ENCODE measurements at regions not wholly inside any gene's neighbourhood (a gene's known extent, or its start where the extent isn't known, plus 50 kb on each side); places are given as distances from the start of the nearest gene placed in this dataset.

DNA sequence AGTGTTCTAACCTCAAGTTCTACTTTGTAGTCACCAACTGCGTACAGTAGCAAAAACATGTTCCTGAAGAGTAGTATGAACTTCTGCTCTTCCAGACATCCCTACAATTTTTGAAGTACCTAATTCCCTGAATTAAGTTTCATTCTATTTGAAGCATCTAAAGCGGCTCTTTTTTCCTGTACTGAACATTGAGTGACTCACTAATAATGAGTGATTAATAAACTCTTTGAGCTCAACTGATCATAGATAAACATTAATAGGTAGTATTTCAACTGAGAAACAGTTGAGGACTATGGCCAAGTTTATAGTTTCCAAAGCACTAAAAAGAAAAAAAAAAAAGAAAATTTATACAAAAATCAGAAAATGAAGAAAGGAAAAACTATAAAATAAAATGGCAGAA is 683.1 kb downstream of the LTN1 start:
- no peaks in the 10 kb centered on the region for H3K79me2 ChIP-seq (ENCODE audit: insufficient read depth, low read length)
- no peak overlapping the region for H3K27ac ChIP-seq (ENCODE audit: low read depth, low read length)
- no peak for DNase-seq (ENCODE audit: insufficient read length, low spot score, missing footprints)
- H3K27me3 ChIP-seq (ENCODE audit: insufficient read depth, low read length): no peaks in the 10 kb centered on the region
- TF ChIP-seq, protein P1, sequence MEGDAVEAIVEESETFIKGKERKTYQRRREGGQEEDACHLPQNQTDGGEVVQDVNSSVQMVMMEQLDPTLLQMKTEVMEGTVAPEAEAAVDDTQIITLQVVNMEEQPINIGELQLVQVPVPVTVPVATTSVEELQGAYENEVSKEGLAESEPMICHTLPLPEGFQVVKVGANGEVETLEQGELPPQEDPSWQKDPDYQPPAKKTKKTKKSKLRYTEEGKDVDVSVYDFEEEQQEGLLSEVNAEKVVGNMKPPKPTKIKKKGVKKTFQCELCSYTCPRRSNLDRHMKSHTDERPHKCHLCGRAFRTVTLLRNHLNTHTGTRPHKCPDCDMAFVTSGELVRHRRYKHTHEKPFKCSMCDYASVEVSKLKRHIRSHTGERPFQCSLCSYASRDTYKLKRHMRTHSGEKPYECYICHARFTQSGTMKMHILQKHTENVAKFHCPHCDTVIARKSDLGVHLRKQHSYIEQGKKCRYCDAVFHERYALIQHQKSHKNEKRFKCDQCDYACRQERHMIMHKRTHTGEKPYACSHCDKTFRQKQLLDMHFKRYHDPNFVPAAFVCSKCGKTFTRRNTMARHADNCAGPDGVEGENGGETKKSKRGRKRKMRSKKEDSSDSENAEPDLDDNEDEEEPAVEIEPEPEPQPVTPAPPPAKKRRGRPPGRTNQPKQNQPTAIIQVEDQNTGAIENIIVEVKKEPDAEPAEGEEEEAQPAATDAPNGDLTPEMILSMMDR (IDR thresholded peaks at IDR 0.05; ENCODE audit: extremely low read depth, low read depth, low read length): no peak
- H3K4me3 ChIP-seq (ENCODE audit: insufficient read depth, low read length): no peak overlapping the region
- H4K20me1 ChIP-seq (ENCODE audit: insufficient read depth, low read length): no peaks in the 10 kb centered on the region
- H3K9me3 ChIP-seq (ENCODE audit: low read depth, low read length): no peaks in the 10 kb centered on the region
- no peaks in the 10 kb centered on the region for H3K36me3 ChIP-seq (ENCODE audit: insufficient read depth, low read length)
- H3K4me1 ChIP-seq (ENCODE audit: insufficient read depth, low read length): peaks cover 3% of the 10 kb centered on the region
- no peak overlapping the region for H2AFZ ChIP-seq (ENCODE audit: low read length)
- no peak overlapping the region for H3K4me2 ChIP-seq (ENCODE audit: insufficient read depth, low read length)

DNA sequence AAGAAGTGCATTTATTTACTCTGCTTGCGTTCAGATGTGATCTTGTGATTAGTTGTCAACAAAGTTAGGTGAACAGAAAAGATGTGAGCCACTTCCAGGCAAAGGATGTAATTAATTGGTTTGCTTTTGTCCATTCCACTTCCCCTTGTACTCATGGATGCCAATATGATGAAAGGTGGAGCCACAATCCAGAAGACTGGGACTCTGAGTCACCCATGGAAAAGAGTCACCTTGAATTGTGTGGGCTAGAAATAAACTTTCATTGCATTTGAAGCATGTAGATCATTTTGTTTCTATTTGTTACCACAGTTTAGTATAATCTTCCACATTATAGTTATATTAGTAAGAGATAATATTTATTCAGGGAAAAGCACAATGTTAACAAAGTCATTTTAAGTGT is 684.2 kb downstream of the LTN1 start:
- Histone ChIP-seq H3K27me3 (ENCODE audit: insufficient read depth, low read length) (no peaks in the 10 kb centered on the region), H3K36me3 (ENCODE audit: insufficient read depth, low read length) (no peaks in the 10 kb centered on the region), H3K4me3 (ENCODE audit: insufficient read depth, low read length) (no peak overlapping the region), H4K20me1 (ENCODE audit: insufficient read depth, low read length) (no peaks in the 10 kb centered on the region), H3K4me2 (ENCODE audit: insufficient read depth, low read length) (no peak overlapping the region), H3K79me2 (ENCODE audit: insufficient read depth, low read length) (no peaks in the 10 kb centered on the region), H2AFZ (ENCODE audit: low read length) (no peak overlapping the region), H3K27ac (ENCODE audit: low read depth, low read length) (no peak overlapping the region), H3K4me1 (ENCODE audit: insufficient read depth, low read length) (peaks cover 3% of the 10 kb centered on the region), H3K9me3 (ENCODE audit: low read depth, low read length) (no peaks in the 10 kb centered on the region)
- TF ChIP-seq, protein P1 (IDR thresholded peaks at IDR 0.05; ENCODE audit: extremely low read depth, low read depth, low read length): no peak
- DNase-seq (ENCODE audit: insufficient read length, low spot score, missing footprints): peak; percentile 23

DNA sequence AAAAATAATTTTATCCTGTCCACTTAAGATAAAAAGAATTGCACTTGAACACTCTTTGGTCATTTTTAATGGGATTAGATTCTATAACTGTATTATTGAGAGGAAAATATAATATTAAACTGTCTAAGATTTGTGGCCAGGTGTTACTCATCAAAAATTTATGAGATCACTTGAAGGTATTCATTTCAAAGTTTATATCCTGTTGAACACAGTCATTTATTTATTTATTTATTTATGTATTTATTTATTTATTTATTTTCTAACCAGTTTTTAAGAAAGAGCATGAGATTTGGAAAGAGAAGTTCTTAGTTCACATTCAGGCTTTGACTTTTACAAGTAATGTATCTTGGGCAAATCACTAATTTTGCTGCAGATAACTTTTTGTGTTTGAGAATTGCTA is 692.7 kb downstream of the LTN1 start:
- Histone ChIP-seq H3K36me3 (ENCODE audit: insufficient read depth, low read length) (no peaks in the 10 kb centered on the region), H3K9me3 (ENCODE audit: low read depth, low read length) (no peaks in the 10 kb centered on the region), H3K79me2 (ENCODE audit: insufficient read depth, low read length) (no peaks in the 10 kb centered on the region), H3K4me1 (ENCODE audit: insufficient read depth, low read length) (peaks cover 10% of the 10 kb centered on the region), H3K4me3 (ENCODE audit: insufficient read depth, low read length) (no peak overlapping the region), H4K20me1 (ENCODE audit: insufficient read depth, low read length) (no peaks in the 10 kb centered on the region), H3K27ac (ENCODE audit: low read depth, low read length) (no peak overlapping the region), H3K27me3 (ENCODE audit: insufficient read depth, low read length) (no peaks in the 10 kb centered on the region), H3K4me2 (ENCODE audit: insufficient read depth, low read length) (no peak overlapping the region), H2AFZ (ENCODE audit: low read length) (no peak overlapping the region)
- TF ChIP-seq, protein P1 (IDR thresholded peaks at IDR 0.05; ENCODE audit: extremely low read depth, low read depth, low read length): no peak
- no peak for DNase-seq (ENCODE audit: insufficient read length, low spot score, missing footprints)

DNA sequence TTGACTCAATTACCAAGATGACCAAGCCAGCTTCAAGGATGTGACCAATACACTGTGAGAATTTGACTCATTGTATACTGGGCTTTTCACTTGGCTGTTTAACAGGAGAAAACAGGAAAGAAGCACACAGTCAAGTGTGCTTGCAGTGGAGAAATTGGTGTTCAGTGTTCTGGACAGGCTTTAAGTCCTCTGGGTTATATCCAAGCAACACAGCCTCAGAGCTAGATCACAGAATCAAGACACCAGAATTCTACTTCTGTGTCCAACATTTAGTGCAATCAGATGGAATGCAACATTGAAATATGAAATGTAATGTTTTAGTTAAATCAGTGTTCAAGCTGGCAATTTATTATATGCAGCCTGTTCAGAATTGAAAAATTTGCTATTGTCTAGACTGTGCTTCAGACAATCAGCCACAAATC is 694.4 kb downstream of the LTN1 start:
- Histone ChIP-seq H3K4me3 (ENCODE audit: insufficient read depth, low read length) (no peak overlapping the region), H3K79me2 (ENCODE audit: insufficient read depth, low read length) (no peaks in the 10 kb centered on the region), H3K4me2 (ENCODE audit: insufficient read depth, low read length) (no peak overlapping the region), H3K27me3 (ENCODE audit: insufficient read depth, low read length) (no peaks in the 10 kb centered on the region), H3K9me3 (ENCODE audit: low read depth, low read length) (no peaks in the 10 kb centered on the region), H3K27ac (ENCODE audit: low read depth, low read length) (no peak overlapping the region), H3K4me1 (ENCODE audit: insufficient read depth, low read length) (peaks cover 10% of the 10 kb centered on the region), H2AFZ (ENCODE audit: low read length) (no peak overlapping the region), H4K20me1 (ENCODE audit: insufficient read depth, low read length) (no peaks in the 10 kb centered on the region), H3K36me3 (ENCODE audit: insufficient read depth, low read length) (no peaks in the 10 kb centered on the region)
- TF ChIP-seq, protein P1 (IDR thresholded peaks at IDR 0.05; ENCODE audit: extremely low read depth, low read depth, low read length): no peak
- DNase-seq (ENCODE audit: insufficient read length, low spot score, missing footprints): peak; percentile 70

All from osteoblast (primary cell).